ENCODE measurements at regions not wholly inside any gene's neighbourhood (a gene's known extent, or its start where the extent isn't known, plus 50 kb on each side); places are given as distances from the start of the nearest gene placed in this dataset.

DNA sequence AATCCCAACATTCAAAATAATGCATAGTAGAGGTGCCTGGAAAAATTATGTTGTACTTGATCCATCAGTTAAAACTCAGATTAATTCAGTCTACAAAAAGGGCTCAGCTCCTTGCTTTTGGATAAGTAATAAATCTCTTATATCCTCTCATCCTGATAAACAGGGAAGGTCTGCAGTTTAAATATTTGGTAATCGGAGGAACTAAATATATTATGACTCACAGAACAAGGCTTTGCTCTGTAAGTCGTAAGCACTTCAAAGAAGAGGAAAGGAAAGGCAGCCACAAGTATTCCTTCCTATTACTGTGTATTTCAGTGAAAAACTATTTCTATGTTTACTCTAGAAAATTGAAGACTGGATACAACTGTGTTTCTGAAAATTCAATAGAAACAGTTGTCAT, 757.9 kb downstream of the CDY2B start:
- Mint-ChIP-seq H3K4me3 (no peak overlapping the region), H3K27me3 (no peaks in the 10 kb centered on the region), H3K36me3 (ENCODE audit: low read depth) (no peaks in the 10 kb centered on the region), H3K9me3 (peaks cover 4% of the 10 kb centered on the region), H3K27ac (no peak overlapping the region), H3K4me1 (no peaks in the 10 kb centered on the region)
- TF ChIP-seq, protein P1, sequence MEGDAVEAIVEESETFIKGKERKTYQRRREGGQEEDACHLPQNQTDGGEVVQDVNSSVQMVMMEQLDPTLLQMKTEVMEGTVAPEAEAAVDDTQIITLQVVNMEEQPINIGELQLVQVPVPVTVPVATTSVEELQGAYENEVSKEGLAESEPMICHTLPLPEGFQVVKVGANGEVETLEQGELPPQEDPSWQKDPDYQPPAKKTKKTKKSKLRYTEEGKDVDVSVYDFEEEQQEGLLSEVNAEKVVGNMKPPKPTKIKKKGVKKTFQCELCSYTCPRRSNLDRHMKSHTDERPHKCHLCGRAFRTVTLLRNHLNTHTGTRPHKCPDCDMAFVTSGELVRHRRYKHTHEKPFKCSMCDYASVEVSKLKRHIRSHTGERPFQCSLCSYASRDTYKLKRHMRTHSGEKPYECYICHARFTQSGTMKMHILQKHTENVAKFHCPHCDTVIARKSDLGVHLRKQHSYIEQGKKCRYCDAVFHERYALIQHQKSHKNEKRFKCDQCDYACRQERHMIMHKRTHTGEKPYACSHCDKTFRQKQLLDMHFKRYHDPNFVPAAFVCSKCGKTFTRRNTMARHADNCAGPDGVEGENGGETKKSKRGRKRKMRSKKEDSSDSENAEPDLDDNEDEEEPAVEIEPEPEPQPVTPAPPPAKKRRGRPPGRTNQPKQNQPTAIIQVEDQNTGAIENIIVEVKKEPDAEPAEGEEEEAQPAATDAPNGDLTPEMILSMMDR (IDR thresholded peaks at IDR 0.05): no peak
- no peak for DNase-seq
- POLR2A ChIA-PET: no interaction called here
- intact Hi-C loops (cut with micrococcal nuclease): no loop called here
- no peak for ATAC-seq (ENCODE audit: low read depth)
- CTCF ChIA-PET: no interaction called here

DNA sequence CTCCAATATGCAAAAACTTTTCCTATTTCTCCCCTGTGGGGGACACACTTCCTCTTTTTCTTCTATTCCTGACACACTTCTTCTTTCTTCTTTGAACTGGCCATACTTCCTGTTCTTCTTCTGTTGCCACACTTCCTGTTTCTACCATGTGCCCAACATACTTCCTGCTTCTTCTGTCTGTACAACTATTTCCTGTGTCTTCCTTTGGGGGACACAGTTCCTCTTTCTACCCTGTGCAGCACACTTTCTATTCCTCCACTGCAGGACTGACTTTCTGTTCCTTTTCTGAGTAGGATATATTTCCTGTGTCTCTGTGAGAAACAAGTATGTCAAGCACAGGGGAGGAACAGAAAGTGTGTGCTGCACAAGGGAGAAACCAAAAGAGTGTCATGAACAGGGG, 794.7 kb downstream of the CDY2B start:
- Mint-ChIP-seq H3K27ac (no peak overlapping the region), H3K4me3 (no peak overlapping the region), H3K36me3 (ENCODE audit: low read depth) (no peaks in the 10 kb centered on the region), H3K27me3 (no peaks in the 10 kb centered on the region), H3K4me1 (no peaks in the 10 kb centered on the region), H3K9me3 (no peaks in the 10 kb centered on the region)
- CTCF ChIA-PET: no interaction called here
- ATAC-seq (ENCODE audit: low read depth) (no peak), DNase-seq (no peak)
- TF ChIP-seq, protein P1 (IDR thresholded peaks at IDR 0.05): no peak
- intact Hi-C loops (cut with micrococcal nuclease): no loop called here
- POLR2A ChIA-PET: no interaction called here

DNA sequence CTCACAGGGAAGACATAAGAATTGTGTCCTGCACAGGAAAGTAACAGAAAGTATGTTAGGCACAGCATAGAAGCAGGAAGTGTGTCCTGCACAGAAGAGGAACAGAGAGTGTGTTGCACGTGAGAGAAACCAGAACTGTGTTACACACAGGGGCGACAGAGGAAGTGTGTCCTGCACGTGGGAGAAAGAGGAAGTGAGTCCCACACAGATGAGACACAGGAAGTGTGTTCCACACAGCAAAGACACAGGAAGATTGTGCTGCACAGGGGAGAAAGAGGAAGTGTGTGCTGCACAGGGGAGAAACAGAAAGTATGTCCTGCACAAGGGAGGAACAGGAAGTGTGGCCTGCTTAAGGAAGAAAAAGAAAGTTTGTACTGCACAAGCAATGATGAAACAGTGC, 800.1 kb downstream of the CDY2B start:
- Mint-ChIP-seq H3K27me3 (no peaks in the 10 kb centered on the region), H3K36me3 (ENCODE audit: low read depth) (peaks cover 2% of the 10 kb centered on the region), H3K27ac (no peak overlapping the region), H3K4me1 (peaks cover 11% of the 10 kb centered on the region), H3K9me3 (peaks cover 30% of the 10 kb centered on the region), H3K4me3 (no peak overlapping the region)
- intact Hi-C loops (cut with micrococcal nuclease): no loop called here
- ChIA-PET POLR2A (no interaction called here), CTCF (no interaction called here)
- TF ChIP-seq, protein P1 (IDR thresholded peaks at IDR 0.05): no peak
- ATAC-seq (ENCODE audit: low read depth): no peak
- no peak for DNase-seq

DNA sequence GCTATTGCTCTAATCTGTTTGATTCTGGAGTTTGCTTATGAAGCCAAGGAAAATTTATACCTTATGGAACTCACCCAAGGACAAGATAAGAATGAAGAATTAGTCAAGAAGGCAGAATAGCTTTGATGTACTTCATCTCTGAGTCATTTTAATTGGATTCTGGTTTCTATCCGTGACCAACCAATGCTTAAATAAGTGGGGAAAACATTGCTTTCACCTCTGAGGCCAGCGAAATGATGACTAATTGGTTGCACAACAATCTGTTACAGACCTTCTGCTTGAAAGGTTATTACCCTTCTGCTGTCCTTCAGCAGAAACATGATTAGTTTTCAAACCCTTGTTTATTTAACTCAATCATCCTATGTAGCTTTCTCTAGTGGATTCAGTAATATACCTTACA, 812.7 kb downstream of the CDY2B start:
- H3K9me3 Mint-ChIP-seq: peaks cover 15% of the 10 kb centered on the region
- no peaks in the 10 kb centered on the region for H3K27me3 Mint-ChIP-seq
- CTCF ChIA-PET: no interaction called here
- ATAC-seq (ENCODE audit: low read depth): no peak
- no peak overlapping the region for H3K4me3 Mint-ChIP-seq
- TF ChIP-seq, protein P1 (IDR thresholded peaks at IDR 0.05): no peak
- no peaks in the 10 kb centered on the region for H3K36me3 Mint-ChIP-seq (ENCODE audit: low read depth)
- intact Hi-C loops (cut with micrococcal nuclease): no loop called here
- DNase-seq: no peak
- H3K27ac Mint-ChIP-seq: no peak overlapping the region
- no peaks in the 10 kb centered on the region for H3K4me1 Mint-ChIP-seq
- POLR2A ChIA-PET: no interaction called here

DNA sequence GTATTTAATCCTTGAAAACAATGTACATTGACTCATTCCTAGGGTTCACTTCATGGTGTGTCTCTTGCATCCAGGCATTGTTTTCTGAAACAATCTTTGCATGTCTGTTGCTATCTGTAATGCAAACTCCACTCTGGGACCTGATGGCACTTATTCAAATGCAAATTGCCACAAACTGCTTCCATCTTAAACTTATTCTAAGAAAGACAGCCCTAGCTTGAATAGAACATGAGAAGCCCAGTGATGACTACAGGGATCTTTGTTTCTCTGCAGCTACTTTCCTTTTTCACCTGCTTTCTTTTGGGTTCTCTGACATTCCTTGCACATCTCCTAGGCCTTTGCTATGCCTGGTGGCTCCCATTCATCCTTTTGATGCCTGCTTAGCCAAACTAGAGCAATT, 827.0 kb downstream of the CDY2B start:
- Mint-ChIP-seq H3K27ac (no peak overlapping the region), H3K4me3 (no peak overlapping the region), H3K9me3 (no peaks in the 10 kb centered on the region), H3K36me3 (ENCODE audit: low read depth) (no peaks in the 10 kb centered on the region), H3K4me1 (no peaks in the 10 kb centered on the region), H3K27me3 (no peaks in the 10 kb centered on the region)
- DNase-seq (no peak), ATAC-seq (ENCODE audit: low read depth) (no peak)
- intact Hi-C loops (cut with micrococcal nuclease): no loop called here
- TF ChIP-seq, protein P1 (IDR thresholded peaks at IDR 0.05): no peak
- ChIA-PET POLR2A (no interaction called here), CTCF (no interaction called here)
